H1 (cell line): ENCODE measurements at regions not wholly inside any gene's neighbourhood (a gene's known extent, or its start where the extent isn't known, plus 50 kb on each side); places are given as distances from the start of the nearest gene placed in this dataset.

ENCODE experiments used
- CTCF ChIA-PET: fragments of 300-600 bp; sonication (Branson Sonifier 250); formaldehyde crosslinking; loops from one replicate; lab custom pipeline; 2021; ENCODE audit not compliant: partially characterized antibody; lab: Charles Lee
- POLR2A ChIA-PET: fragments of 300-600 bp; sonication (Branson Sonifier 250); formaldehyde crosslinking; loops from one replicate; lab custom pipeline; 2021; ENCODE audit warnings: inconsistent platforms; ENCODE audit not compliant: partially characterized antibody; lab: Charles Lee
- DNase-seq, 2 experiments: peaks; one replicate each; pipeline versions ENCODE4 v3.0.0 to v3.0.0-alpha.2; 2010 to 2022; ENCODE audit warnings: low spot score in 2 of 2, low read depth in 1 of 2, mixed read lengths in 1 of 2
- FAIRE-seq: peaks from 2 replicates; lab custom pipeline; 2011; peaks lifted over from hg19 to GRCh38; lab: Jason Lieb, UNC
- H2AFZ ChIP-seq: 2 replicates; pipeline ENCODE4 v1.8.1; 2012; ENCODE audit warnings: low read length, inconsistent platforms
- H2AK5ac ChIP-seq: 2 replicates; pipeline ENCODE4 v1.6.1; 2013; ENCODE audit warnings: low read depth, low read length
- H2BK120ac ChIP-seq: replicated peaks from 2 replicates; pipeline ENCODE3; 2013; ENCODE audit warnings: low read depth, low read length, inconsistent platforms
- H2BK12ac ChIP-seq: 2 replicates; pipeline ENCODE4 v1.6.1; 2013; ENCODE audit warnings: low read depth, low read length
- H2BK15ac ChIP-seq: 2 replicates; pipeline ENCODE4 v1.6.1; 2013; ENCODE audit warnings: low read length
- H2BK20ac ChIP-seq: 2 replicates; pipeline ENCODE4 v1.6.1; 2013; ENCODE audit warnings: low read length
- H2BK5ac ChIP-seq: 2 replicates; pipeline ENCODE4 v1.6.1; 2013; ENCODE audit warnings: low read depth, low read length
- H3K14ac ChIP-seq: 2 replicates; pipeline ENCODE4 v1.6.1; 2013; ENCODE audit warnings: inconsistent platforms; ENCODE audit not compliant: insufficient read length
- H3K18ac ChIP-seq: 2 replicates; pipeline ENCODE4 v1.6.1; 2013; ENCODE audit warnings: low read length; ENCODE audit errors: extremely low read depth
- H3K23ac ChIP-seq: 2 replicates; pipeline ENCODE4 v1.6.1; 2013; ENCODE audit warnings: inconsistent platforms; ENCODE audit not compliant: insufficient read length
- H3K23me2 ChIP-seq: 2 replicates; pipeline ENCODE4 v1.6.1; 2013; ENCODE audit warnings: low read depth, low read length
- H3K27ac ChIP-seq: 2 replicates; pipeline ENCODE4 v1.6.1; 2011; ENCODE audit warnings: low read depth, low read length, inconsistent platforms
- H3K27me3 ChIP-seq, 4 experiments: replicated peaks in 1 of 4; 1 replicate in 1 of 4; 2 replicates in 3 of 4; pipeline versions ENCODE4 v1.6.1 to v1.8.1; 2011 to 2013; ENCODE audit warnings: low read length in 3 of 4, mild to moderate bottlenecking in 3 of 4, inconsistent platforms in 2 of 4, mixed read lengths in 2 of 4, moderate library complexity in 1 of 4; ENCODE audit not compliant: control insufficient read depth in 3 of 4, insufficient read depth in 3 of 4; ENCODE audit errors: extremely low read depth in 1 of 4
- H3K36me3 ChIP-seq, 4 experiments: 2 replicates each; pipeline versions ENCODE4 v1.6.1 to v1.8.1; 2011 to 2013; ENCODE audit warnings: mild to moderate bottlenecking in 4 of 4, low read length in 3 of 4, moderate library complexity in 2 of 4, control low read depth in 1 of 4, inconsistent platforms in 1 of 4; ENCODE audit not compliant: insufficient read depth in 4 of 4, control insufficient read depth in 2 of 4
- H3K4ac ChIP-seq: replicated peaks from 2 replicates; pipeline ENCODE3; 2013; ENCODE audit warnings: low read length, low read depth, mixed read lengths, inconsistent platforms; ENCODE audit not compliant: insufficient read length
- H3K4me1 ChIP-seq, 4 experiments: replicated peaks in 1 of 4; 1 replicate in 1 of 4; 2 replicates in 3 of 4; pipeline versions ENCODE4 v1.6.1 to v1.8.1; 2011 to 2013; ENCODE audit warnings: low read length in 3 of 4, inconsistent platforms in 2 of 4, mixed read lengths in 1 of 4; ENCODE audit not compliant: insufficient read depth in 4 of 4, control insufficient read depth in 3 of 4
- H3K4me2 ChIP-seq, 2 experiments: 2 replicates each; pipeline versions ENCODE4 v1.6.1 to v1.8.1; 2011 to 2013; ENCODE audit warnings: low read depth in 2 of 2, low read length in 2 of 2, control low read depth in 1 of 2, inconsistent platforms in 1 of 2, mild to moderate bottlenecking in 1 of 2; ENCODE audit not compliant: insufficient read depth in 1 of 2
- H3K4me3 ChIP-seq, 4 experiments: fragments of 200-600, 300-600 bp in 1 of 4; sonication (generic), shearing (Covaris generic), sonication (Bioruptor Twin) in 1 of 4; 2 replicates each; pipeline versions ENCODE4 v1.5.1 to v1.8.1; 2011 to 2016; ENCODE audit warnings: low read length in 4 of 4, low read depth in 3 of 4, control low read depth in 2 of 4, inconsistent platforms in 2 of 4, mild to moderate bottlenecking in 2 of 4, mixed read lengths in 1 of 4, moderate library complexity in 1 of 4; ENCODE audit not compliant: insufficient read depth in 2 of 4; ENCODE audit errors: extremely low read depth in 1 of 4
- H3K56ac ChIP-seq: replicated peaks from 2 replicates; pipeline ENCODE3; 2013; ENCODE audit warnings: low read depth, mild to moderate bottlenecking, mixed read lengths, low read length, inconsistent platforms; ENCODE audit not compliant: insufficient read length
- H3K79me1 ChIP-seq: 2 replicates; pipeline ENCODE4 v1.6.1; 2013; ENCODE audit warnings: low read depth, low read length, control low read depth
- H3K79me2 ChIP-seq, 2 experiments: 2 replicates each; pipeline versions ENCODE4 v1.6.1 to v1.8.1; 2012 to 2013; ENCODE audit warnings: low read length in 2 of 2, mild to moderate bottlenecking in 2 of 2, inconsistent platforms in 1 of 2; ENCODE audit not compliant: insufficient read depth in 2 of 2, control insufficient read depth in 1 of 2
- H3K9ac ChIP-seq, 4 experiments: replicated peaks in 1 of 4; 1 replicate in 1 of 4; 2 replicates in 3 of 4; pipeline versions ENCODE4 v1.6.1 to v1.8.1; 2011 to 2013; ENCODE audit warnings: low read depth in 3 of 4, low read length in 3 of 4, control low read depth in 2 of 4, mild to moderate bottlenecking in 2 of 4, moderate library complexity in 2 of 4, inconsistent platforms in 1 of 4; ENCODE audit errors: extremely low read depth in 1 of 4
- H3K9me3 ChIP-seq, 2 experiments: 2 replicates each; pipeline versions ENCODE4 v1.6.1 to v1.8.1; 2012 to 2013; ENCODE audit warnings: mild to moderate bottlenecking in 2 of 2, moderate library complexity in 2 of 2, control low read depth in 1 of 2, inconsistent platforms in 1 of 2, low read depth in 1 of 2, low read length in 1 of 2, mixed read lengths in 1 of 2; ENCODE audit not compliant: insufficient read depth in 2 of 2
- H4K20me1 ChIP-seq, 2 experiments: replicated peaks in 1 of 2; 2 replicates each; pipeline versions ENCODE3 to v1.8.1; 2011 to 2013; ENCODE audit warnings: inconsistent platforms in 2 of 2, low read length in 2 of 2, mild to moderate bottlenecking in 1 of 2; ENCODE audit not compliant: insufficient read depth in 2 of 2, control insufficient read depth in 1 of 2
- H4K5ac ChIP-seq: 2 replicates; pipeline ENCODE4 v1.6.1; 2013; ENCODE audit warnings: low read length, low read depth, mixed read lengths, inconsistent platforms; ENCODE audit not compliant: insufficient read length
- H4K8ac ChIP-seq: 2 replicates; pipeline ENCODE4 v1.8.0; 2013; ENCODE audit warnings: mild to moderate bottlenecking, moderate library complexity, low read length, inconsistent platforms; ENCODE audit not compliant: insufficient read depth; ENCODE audit errors: extremely low read depth
- H4K91ac ChIP-seq: replicated peaks from 2 replicates; pipeline ENCODE3; 2013; ENCODE audit warnings: low read length, mixed read lengths, inconsistent platforms; ENCODE audit not compliant: insufficient read length
- BACH1 ChIP-seq: IDR thresholded peaks from 2 replicates; pipeline ENCODE4 v1.6.1; 2012; ENCODE audit warnings: low read length, improper control_type of control experiment
- EZH2 ChIP-seq: fragments of 200-600 bp; sonication (generic); IDR thresholded peaks from 2 replicates; pipeline ENCODE4 v1.7.1; 2012; ENCODE audit warnings: low read depth, mild to moderate bottlenecking, moderate library complexity, low read length, inconsistent platforms; ENCODE audit not compliant: severe bottlenecking
- RBBP5 ChIP-seq: IDR thresholded peaks from 2 replicates; pipeline ENCODE4 v1.7.1; 2012; ENCODE audit warnings: low read depth, mild to moderate bottlenecking, inconsistent platforms, low read length, moderate library complexity, borderline replicate concordance
- WGBS, 2 experiments: shearing (Covaris generic) in 1 of 2; methylation state at CpG; one replicate each; pipeline versions ENCODE4 v1.1.6 to v1.1.7; 2013 to 2015; ENCODE audit warnings: low lambda C conversion rate in 2 of 2, mixed read lengths in 2 of 2, inconsistent platforms in 1 of 2, low coverage in 1 of 2, missing lambda C conversion rate in 1 of 2; ENCODE audit not compliant: insufficient replicate concordance in 2 of 2, insufficient coverage in 1 of 2, insufficient read length in 1 of 2; ENCODE audit errors: extremely low coverage in 1 of 2, missing lambda C conversion rate in 1 of 2; 5-methylcytosine and 5-hydroxymethylcytosine counted together

DNA sequence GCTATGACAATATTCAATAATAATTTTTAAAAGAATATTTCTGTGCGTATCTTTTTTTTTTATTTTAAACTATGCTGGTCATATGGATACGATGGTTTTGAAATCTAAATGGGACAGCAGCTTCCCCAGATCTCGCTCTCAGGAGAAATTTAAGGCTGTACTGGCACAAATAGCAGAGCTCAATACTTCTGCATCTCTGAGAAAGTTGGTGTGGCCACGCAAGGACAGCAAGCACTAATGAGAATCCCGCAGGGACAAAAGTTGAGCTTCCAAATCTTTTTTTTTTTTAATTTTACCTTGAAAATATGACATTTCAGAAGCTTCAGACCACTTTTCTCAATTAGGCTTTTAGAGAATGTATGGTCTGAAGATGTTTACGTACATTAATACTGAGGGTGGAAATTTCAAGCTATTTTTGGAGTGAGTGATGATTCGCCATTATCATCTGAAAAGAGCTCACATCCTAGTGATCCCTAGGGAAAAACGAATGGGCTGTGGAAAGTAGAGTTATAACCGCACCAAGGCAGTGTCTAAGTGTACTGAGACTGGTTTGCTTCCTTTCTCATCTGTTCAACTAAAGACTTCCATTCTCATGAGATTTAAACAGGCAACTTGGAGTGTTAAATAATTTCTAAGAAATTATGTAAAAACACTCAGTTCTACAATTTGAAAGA lies 840.0 kb downstream of the C6orf118 start:
- Histone ChIP-seq H2AK5ac (no peak overlapping the region), H2BK20ac (no peak overlapping the region), H3K79me2 (no peaks in the 10 kb centered on the region), H4K8ac (no peak overlapping the region), H3K79me1 (no peaks in the 10 kb centered on the region), H3K4me1 (no peaks in the 10 kb centered on the region), H3K18ac (no peak overlapping the region), H2BK5ac (no peak overlapping the region), H3K4me3 (no peak overlapping the region), H3K56ac (no peak overlapping the region), H3K27ac (no peak overlapping the region), H4K20me1 (no peaks in the 10 kb centered on the region), H3K9ac (no peak overlapping the region), H3K36me3 (no peaks in the 10 kb centered on the region), H3K14ac (no peak overlapping the region), H2BK15ac (no peak overlapping the region), H2AFZ (no peak overlapping the region), H2BK12ac (no peak overlapping the region), H3K23ac (no peak overlapping the region), H4K91ac (no peak overlapping the region), H3K4ac (no peak overlapping the region), H3K23me2 (no peaks in the 10 kb centered on the region), H3K27me3 (no peaks in the 10 kb centered on the region), H3K9me3 (no peaks in the 10 kb centered on the region), H3K4me2 (no peak overlapping the region), H2BK120ac (no peak overlapping the region), H4K5ac (no peak overlapping the region)
- CTCF ChIA-PET = interaction anchor here (0.6 kb wide), 1 partner anchor 61 kb away, joined by 4 read pairs; no protein-coding TSS in a partner anchor
- 84% methylated on average over 9 of the region's 9 CpGs; no CpG with 5 or more reads in 1 of the 2 experiments for WGBS, 2 experiments
- DNase-seq = no peak
- POLR2A ChIA-PET = no interaction called here
- FAIRE-seq = no peak
- no peak for TF ChIP-seq RBBP5
- no peak for TF ChIP-seq BACH1
- no peak for TF ChIP-seq EZH2
